Panc1 (cell line): ENCODE measurements at regions not wholly inside any gene's neighbourhood (a gene's known extent, or its start where the extent isn't known, plus 50 kb on each side); places are given as distances from the start of the nearest gene placed in this dataset.

Source experiments
- ATAC-seq: fragments of 200-7000 bp; cut with Tn5 transposase; 2 replicates; pipeline ENCODE4 v1.9.1; 2020; ENCODE audit warnings: mild to moderate bottlenecking, moderate library complexity
- BruUV-seq: library from RNA; stranded (reverse); fragments of 400-500 nt; replicated peaks from 2 replicates; lab custom pipeline; 2021; lab: Mats Ljungman, UMichigan
- CTCF ChIA-PET: fragments of 300-600 bp; sonication (Branson Sonifier 250); formaldehyde crosslinking; loops from one replicate; lab custom pipeline; 2022; ENCODE audit warnings: antibody characterized with exemption; lab: Charles Lee
- POLR2A ChIA-PET: fragments of 300-600 bp; sonication (Branson Sonifier 250); formaldehyde crosslinking; loops from one replicate; lab custom pipeline; 2022; ENCODE audit warnings: antibody characterized with exemption; lab: Charles Lee
- DNase-seq: peaks from one replicate; pipeline ENCODE4 v3.0.0-alpha.2; 2010; ENCODE audit warnings: low read depth, low spot score
- H3K27ac ChIP-seq: 2 replicates; pipeline ENCODE4 v1.5.1; 2011; ENCODE audit warnings: mild to moderate bottlenecking, low read length, inconsistent platforms
- H3K27me3 ChIP-seq: fragments of 200-500 bp; sonication (Bioruptor generic); 2 replicates; pipeline ENCODE4 v1.6.0; 2014; ENCODE audit warnings: low read length, inconsistent platforms; ENCODE audit not compliant: control insufficient read depth, insufficient read depth
- H3K36me3 ChIP-seq: fragments of 200-500 bp; sonication (Bioruptor generic); 2 replicates; pipeline ENCODE4 v1.5.1; 2014; ENCODE audit warnings: inconsistent platforms, mild to moderate bottlenecking, low read length, moderate library complexity; ENCODE audit not compliant: control insufficient read depth, insufficient read depth
- H3K4me1 ChIP-seq: 2 replicates; pipeline ENCODE4 v1.5.1; 2011; ENCODE audit warnings: inconsistent platforms, mild to moderate bottlenecking, low read length, moderate library complexity; ENCODE audit not compliant: control insufficient read depth, insufficient read depth
- H3K4me3 ChIP-seq, 2 experiments: 2 replicates each; pipeline ENCODE4 v1.5.1; 2011 to 2012; ENCODE audit warnings: low read depth in 2 of 2, low read length in 2 of 2, mild to moderate bottlenecking in 2 of 2, inconsistent platforms in 1 of 2, moderate library complexity in 1 of 2
- H3K9me3 ChIP-seq: fragments of 200-500 bp; sonication (Bioruptor generic); 2 replicates; pipeline ENCODE4 v1.5.1; 2014; ENCODE audit warnings: low read depth, mild to moderate bottlenecking, inconsistent platforms, low read length, moderate library complexity; ENCODE audit not compliant: control insufficient read depth, insufficient read depth
- POLR2AphosphoS5 ChIP-seq: IDR thresholded peaks from 2 replicates; pipeline ENCODE4 v1.6.1; 2012; ENCODE audit warnings: mild to moderate bottlenecking, low read depth, low read length, moderate library complexity
- SIN3A ChIP-seq: IDR thresholded peaks from 2 replicates; pipeline ENCODE4 v1.6.1; 2012; ENCODE audit warnings: low read depth, mild to moderate bottlenecking, low read length, moderate library complexity, borderline replicate concordance; ENCODE audit not compliant: insufficient read depth
- TCF7L2 ChIP-seq: IDR thresholded peaks from 2 replicates; pipeline ENCODE4 v1.6.1; 2011; ENCODE audit warnings: mild to moderate bottlenecking, low read depth, low read length, inconsistent platforms
- in situ Hi-C: cut with HindIII; loops from 2 replicates; pipeline ENCODE4 v1.10.0; 2016; ENCODE audit warnings: low sequenced_read_pairs, low pct_unique_long_range_greater_than_20kb
- intact Hi-C: fragments of 100-400 bp; cut with micrococcal nuclease; formaldehyde crosslinking; loops from one replicate; pipeline ENCODE4 v1.10.0; 2022; ENCODE audit not compliant: unreplicated experiment
- TF ChIP-seq, protein P1 (sequence below): fragments of 450-650 bp; IDR thresholded peaks from 2 replicates; pipeline ENCODE4 v1.5.1; 2017; ENCODE audit warnings: mild to moderate bottlenecking
- TF ChIP-seq, protein P2 (sequence below), 2 experiments: IDR thresholded peaks; 2 replicates each; pipeline ENCODE4 v1.6.1; 2011 to 2012; ENCODE audit warnings: low read depth in 2 of 2, control low read depth in 1 of 2, low read length in 1 of 2, mild to moderate bottlenecking in 1 of 2, moderate library complexity in 1 of 2; ENCODE audit not compliant: insufficient read depth in 1 of 2

DNA sequence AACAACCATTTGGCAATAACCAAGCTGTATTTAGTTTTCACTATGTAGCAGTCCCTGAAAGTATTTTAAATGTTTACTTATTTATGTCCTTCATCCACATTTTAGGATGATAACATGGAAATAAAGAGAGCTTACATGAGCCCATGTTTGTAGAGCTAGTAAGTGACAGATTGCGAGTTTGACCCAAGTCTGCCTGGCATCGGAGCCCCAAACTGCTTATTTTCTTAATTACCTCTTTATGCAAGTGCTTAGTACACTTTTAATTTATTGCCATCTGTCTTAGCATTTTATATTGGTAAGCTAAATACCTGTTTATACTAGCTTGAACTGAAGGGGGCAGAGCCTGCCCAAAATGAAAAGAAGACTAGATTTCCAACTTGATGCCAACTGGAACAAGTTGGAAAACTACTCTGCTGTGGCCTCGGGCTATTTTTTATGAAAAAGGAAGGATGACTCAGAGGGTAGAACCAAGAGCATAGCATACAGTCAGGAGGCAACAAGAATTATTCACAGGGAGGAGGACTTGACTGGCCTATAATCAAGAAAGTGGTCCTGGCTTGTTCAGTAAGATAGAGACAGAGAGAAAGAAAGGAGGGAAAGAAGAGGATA is 150.2 kb downstream of the NDFIP2 start:
- ATAC-seq = peak; percentile 90
- ChIA-PET POLR2A (no interaction called here), CTCF (interaction anchor here (0.7 kb wide), 1 partner anchor 456 kb away, joined by 3 read pairs; no protein-coding TSS in a partner anchor)
- in situ Hi-C loops (no loop called here), intact Hi-C loops (no loop called here)
- TF ChIP-seq, protein P1, sequence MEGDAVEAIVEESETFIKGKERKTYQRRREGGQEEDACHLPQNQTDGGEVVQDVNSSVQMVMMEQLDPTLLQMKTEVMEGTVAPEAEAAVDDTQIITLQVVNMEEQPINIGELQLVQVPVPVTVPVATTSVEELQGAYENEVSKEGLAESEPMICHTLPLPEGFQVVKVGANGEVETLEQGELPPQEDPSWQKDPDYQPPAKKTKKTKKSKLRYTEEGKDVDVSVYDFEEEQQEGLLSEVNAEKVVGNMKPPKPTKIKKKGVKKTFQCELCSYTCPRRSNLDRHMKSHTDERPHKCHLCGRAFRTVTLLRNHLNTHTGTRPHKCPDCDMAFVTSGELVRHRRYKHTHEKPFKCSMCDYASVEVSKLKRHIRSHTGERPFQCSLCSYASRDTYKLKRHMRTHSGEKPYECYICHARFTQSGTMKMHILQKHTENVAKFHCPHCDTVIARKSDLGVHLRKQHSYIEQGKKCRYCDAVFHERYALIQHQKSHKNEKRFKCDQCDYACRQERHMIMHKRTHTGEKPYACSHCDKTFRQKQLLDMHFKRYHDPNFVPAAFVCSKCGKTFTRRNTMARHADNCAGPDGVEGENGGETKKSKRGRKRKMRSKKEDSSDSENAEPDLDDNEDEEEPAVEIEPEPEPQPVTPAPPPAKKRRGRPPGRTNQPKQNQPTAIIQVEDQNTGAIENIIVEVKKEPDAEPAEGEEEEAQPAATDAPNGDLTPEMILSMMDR = peak; percentile 32
- TF ChIP-seq POLR2AphosphoS5 (no peak), TCF7L2 (no peak)
- BruUV-seq = no TSS peak
- Histone ChIP-seq H3K27ac (no peak overlapping the region), H3K4me3 (no peak overlapping the region), H3K36me3 (no peaks in the 10 kb centered on the region), H3K9me3 (no peaks in the 10 kb centered on the region), H3K4me1 (no peaks in the 10 kb centered on the region), H3K27me3 (no peaks in the 10 kb centered on the region)
- peak; percentile 51 for DNase-seq

- DNase-seq (no peak), ATAC-seq (no peak)
- H3K4me3 ChIP-seq = no peak overlapping the region
- CTCF ChIA-PET = no interaction called here
- H3K4me1 ChIP-seq = no peaks in the 10 kb centered on the region
- TF ChIP-seq TCF7L2 (no peak), SIN3A (no peak), POLR2AphosphoS5 (no peak)
- TF ChIP-seq, protein P2, sequence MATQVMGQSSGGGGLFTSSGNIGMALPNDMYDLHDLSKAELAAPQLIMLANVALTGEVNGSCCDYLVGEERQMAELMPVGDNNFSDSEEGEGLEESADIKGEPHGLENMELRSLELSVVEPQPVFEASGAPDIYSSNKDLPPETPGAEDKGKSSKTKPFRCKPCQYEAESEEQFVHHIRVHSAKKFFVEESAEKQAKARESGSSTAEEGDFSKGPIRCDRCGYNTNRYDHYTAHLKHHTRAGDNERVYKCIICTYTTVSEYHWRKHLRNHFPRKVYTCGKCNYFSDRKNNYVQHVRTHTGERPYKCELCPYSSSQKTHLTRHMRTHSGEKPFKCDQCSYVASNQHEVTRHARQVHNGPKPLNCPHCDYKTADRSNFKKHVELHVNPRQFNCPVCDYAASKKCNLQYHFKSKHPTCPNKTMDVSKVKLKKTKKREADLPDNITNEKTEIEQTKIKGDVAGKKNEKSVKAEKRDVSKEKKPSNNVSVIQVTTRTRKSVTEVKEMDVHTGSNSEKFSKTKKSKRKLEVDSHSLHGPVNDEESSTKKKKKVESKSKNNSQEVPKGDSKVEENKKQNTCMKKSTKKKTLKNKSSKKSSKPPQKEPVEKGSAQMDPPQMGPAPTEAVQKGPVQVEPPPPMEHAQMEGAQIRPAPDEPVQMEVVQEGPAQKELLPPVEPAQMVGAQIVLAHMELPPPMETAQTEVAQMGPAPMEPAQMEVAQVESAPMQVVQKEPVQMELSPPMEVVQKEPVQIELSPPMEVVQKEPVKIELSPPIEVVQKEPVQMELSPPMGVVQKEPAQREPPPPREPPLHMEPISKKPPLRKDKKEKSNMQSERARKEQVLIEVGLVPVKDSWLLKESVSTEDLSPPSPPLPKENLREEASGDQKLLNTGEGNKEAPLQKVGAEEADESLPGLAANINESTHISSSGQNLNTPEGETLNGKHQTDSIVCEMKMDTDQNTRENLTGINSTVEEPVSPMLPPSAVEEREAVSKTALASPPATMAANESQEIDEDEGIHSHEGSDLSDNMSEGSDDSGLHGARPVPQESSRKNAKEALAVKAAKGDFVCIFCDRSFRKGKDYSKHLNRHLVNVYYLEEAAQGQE (IDR thresholded peaks at IDR 0.05; ENCODE audit: insufficient read depth in 1 of 2, low read depth in 2 of 2, low read length in 1 of 2) = no peak
- TF ChIP-seq, protein P1 = no peak
- H3K27me3 ChIP-seq = no peaks in the 10 kb centered on the region
- no TSS peak for BruUV-seq
- intact Hi-C loops (no loop called here), in situ Hi-C loops (no loop called here)
- no peak overlapping the region; the same call in 1 of the 2 replicates for H3K27ac ChIP-seq
- no peaks in the 10 kb centered on the region for H3K9me3 ChIP-seq
- H3K36me3 ChIP-seq = no peaks in the 10 kb centered on the region
- POLR2A ChIA-PET = no interaction called here
These were observed 147.5 kb downstream of the NDFIP2 start for GRCh38 chr13:79628463-79628862.
